Transverse colon (tissue), 1 donor: ENCODE measurements at regions not wholly inside any gene's neighbourhood (a gene's known extent, or its start where the extent isn't known, plus 50 kb on each side); places are given as distances from the start of the nearest gene placed in this dataset.

Experiments
- EP300 ChIP-seq: sonication (generic); formaldehyde crosslinking; IDR thresholded peaks from one replicate; pipeline ENCODE4 v1.6.1; 2017; ENCODE audit warnings: antibody characterized with exemption, low read depth
- POLR2A ChIP-seq: fragments of 450-650 bp; IDR thresholded peaks from one replicate; pipeline ENCODE4 v1.6.1; 2016; ENCODE audit warnings: antibody characterized with exemption, mild to moderate bottlenecking, moderate library complexity

- TF ChIP-seq POLR2A, result no peak
- no peak for TF ChIP-seq EP300
Measured at GRCh38 chr4:152154433-152154832, 381.5 kb downstream of the FBXW7 start.
